Hepatocyte (in vitro differentiated cells): ENCODE measurements at regions not wholly inside any gene's neighbourhood (a gene's known extent, or its start where the extent isn't known, plus 50 kb on each side); places are given as distances from the start of the nearest gene placed in this dataset.

Experiments
- DNase-seq: peaks from one replicate; pipeline ENCODE4 v3.0.0-alpha.2; 2016; ENCODE audit warnings: low spot score
- H2AFZ ChIP-seq: fragments of 200-600 bp; sonication (generic); 2 replicates; pipeline ENCODE4 v1.6.0; 2016; ENCODE audit warnings: antibody characterized with exemption, mild to moderate bottlenecking
- H3K27ac ChIP-seq: fragments of 200-600 bp; sonication (generic); 2 replicates; pipeline ENCODE4 v1.5.1; 2016; ENCODE audit warnings: mild to moderate bottlenecking
- H3K27me3 ChIP-seq: fragments of 200-600 bp; sonication (generic); 2 replicates; pipeline ENCODE4 v1.6.1; 2016
- H3K36me3 ChIP-seq: fragments of 200-600 bp; sonication (generic); replicated peaks from 2 replicates; pipeline ENCODE4 v1.5.1; 2016; ENCODE audit warnings: low read depth; ENCODE audit not compliant: insufficient read depth
- H3K4me1 ChIP-seq: fragments of 200-600 bp; sonication (generic); 2 replicates; pipeline ENCODE4 v1.5.1; 2016; ENCODE audit warnings: mild to moderate bottlenecking, moderate library complexity; ENCODE audit not compliant: insufficient read depth
- H3K4me2 ChIP-seq: fragments of 200-600 bp; sonication (generic); 2 replicates; pipeline ENCODE4 v1.6.0; 2016
- H3K4me3 ChIP-seq: fragments of 200-600 bp; sonication (generic); 2 replicates; pipeline ENCODE4 v1.5.1; 2016; ENCODE audit warnings: mild to moderate bottlenecking
- H3K79me2 ChIP-seq: fragments of 200-600 bp; sonication (generic); 2 replicates; pipeline ENCODE4 v1.6.0; 2017; ENCODE audit warnings: mild to moderate bottlenecking
- H3K9me2 ChIP-seq: fragments of 200-600 bp; sonication (generic); replicated peaks from 2 replicates; pipeline ENCODE4 v1.6.0; 2017; ENCODE audit warnings: mild to moderate bottlenecking; ENCODE audit not compliant: insufficient read depth
- H3K9me3 ChIP-seq: fragments of 200-600 bp; sonication (generic); 2 replicates; pipeline ENCODE4 v1.5.1; 2016; ENCODE audit warnings: low read depth, mild to moderate bottlenecking
- H4K20me1 ChIP-seq: fragments of 200-600 bp; sonication (generic); 2 replicates; pipeline ENCODE4 v1.6.0; 2016; ENCODE audit warnings: mild to moderate bottlenecking; ENCODE audit not compliant: insufficient read depth, poor library complexity, severe bottlenecking
- CTCF ChIP-seq: fragments of 200-600 bp; sonication (generic); IDR thresholded peaks from 2 replicates; pipeline ENCODE4 v1.5.1; 2016; ENCODE audit warnings: antibody characterized with exemption, mild to moderate bottlenecking; ENCODE audit not compliant: poor library complexity
- EZH2 ChIP-seq: fragments of 200-600 bp; sonication (generic); IDR thresholded peaks from 2 replicates; pipeline ENCODE4 v1.6.1; 2016; ENCODE audit warnings: antibody characterized with exemption, mild to moderate bottlenecking, borderline replicate concordance
- EZH2phosphoT487 ChIP-seq: fragments of 200-600 bp; sonication (generic); IDR thresholded peaks from one replicate; pipeline ENCODE4 v1.6.1; 2018; ENCODE audit warnings: antibody characterized with exemption, mild to moderate bottlenecking, low read depth, moderate library complexity; ENCODE audit not compliant: unreplicated experiment, severe bottlenecking
- WGBS: methylation state at CpG from one replicate; pipeline ENCODE4 v1.1.6; 2016; ENCODE audit warnings: low lambda C conversion rate; ENCODE audit errors: missing lambda C conversion rate; 5-methylcytosine and 5-hydroxymethylcytosine counted together

GRCh38 chr14:42045383-42045782 lies 438.7 kb downstream of the LRFN5 start:
- WGBS, result 84% methylated on average over 3 of the region's 3 CpGs

DNA sequence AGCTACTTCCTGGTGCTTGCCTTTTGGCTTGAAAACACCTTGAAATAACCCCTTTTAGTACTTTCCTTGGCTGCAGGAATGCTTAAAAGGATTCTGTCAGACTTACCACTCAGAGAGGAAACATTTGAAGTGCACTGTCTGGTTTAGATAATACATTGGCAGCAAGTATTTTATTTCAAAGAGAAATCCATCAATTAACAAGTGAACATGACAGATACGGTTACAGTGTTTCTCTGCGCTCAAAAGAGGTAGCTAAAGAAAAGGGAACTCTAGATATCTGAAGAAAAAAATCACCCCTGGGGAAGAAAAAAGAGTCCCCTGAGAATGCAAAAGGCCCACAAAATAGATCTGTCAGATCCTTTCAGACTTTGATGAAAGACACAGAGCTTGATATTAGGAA lies 421.9 kb downstream of the LRFN5 start:
- no peaks in the 10 kb centered on the region for H4K20me1 ChIP-seq
- no peak overlapping the region for H2AFZ ChIP-seq
- H3K27ac ChIP-seq, result no peak overlapping the region
- WGBS, result 56% methylated on average over 2 of the region's 2 CpGs
- H3K27me3 ChIP-seq, result no peaks in the 10 kb centered on the region
- H3K4me2 ChIP-seq, result no peak overlapping the region
- no peak overlapping the region for H3K4me3 ChIP-seq
- no peaks in the 10 kb centered on the region for H3K9me3 ChIP-seq
- H3K4me1 ChIP-seq, result no peaks in the 10 kb centered on the region
- no peaks in the 10 kb centered on the region for H3K36me3 ChIP-seq
- no peaks in the 10 kb centered on the region for H3K79me2 ChIP-seq
- TF ChIP-seq CTCF, result no peak
- TF ChIP-seq EZH2, result no peak
- no peak for TF ChIP-seq EZH2phosphoT487
- H3K9me2 ChIP-seq, result no peaks in the 10 kb centered on the region
- no peak for DNase-seq

More at GRCh38 chr14:42045383-42045782, 438.7 kb downstream of the LRFN5 start:
- H2AFZ ChIP-seq, result no peak overlapping the region
- peaks cover 4% of the 10 kb centered on the region for H3K9me3 ChIP-seq
- H3K27ac ChIP-seq, result no peak overlapping the region
- H3K27me3 ChIP-seq, result no peaks in the 10 kb centered on the region
- H3K79me2 ChIP-seq, result no peaks in the 10 kb centered on the region
- DNase-seq, result no peak
- H4K20me1 ChIP-seq, result no peaks in the 10 kb centered on the region
- H3K4me3 ChIP-seq, result no peak overlapping the region
- TF ChIP-seq CTCF, result no peak
- no peak for TF ChIP-seq EZH2
- TF ChIP-seq EZH2phosphoT487, result no peak
- no peaks in the 10 kb centered on the region for H3K4me1 ChIP-seq
- no peak overlapping the region for H3K4me2 ChIP-seq
- no peaks in the 10 kb centered on the region for H3K9me2 ChIP-seq
- no peaks in the 10 kb centered on the region for H3K36me3 ChIP-seq

- no peaks in the 10 kb centered on the region for H4K20me1 ChIP-seq
- H3K27ac ChIP-seq, result no peak overlapping the region
- H2AFZ ChIP-seq, result no peak overlapping the region
- H3K27me3 ChIP-seq, result no peaks in the 10 kb centered on the region
- no peaks in the 10 kb centered on the region for H3K9me3 ChIP-seq
- no peak for TF ChIP-seq EZH2phosphoT487
- no peaks in the 10 kb centered on the region for H3K9me2 ChIP-seq
- H3K4me2 ChIP-seq, result no peak overlapping the region
- 73% methylated on average over 3 of the region's 3 CpGs for WGBS
- no peak for DNase-seq
- no peaks in the 10 kb centered on the region for H3K79me2 ChIP-seq
- no peak overlapping the region for H3K4me3 ChIP-seq
- H3K36me3 ChIP-seq, result no peaks in the 10 kb centered on the region
- no peaks in the 10 kb centered on the region for H3K4me1 ChIP-seq
Measured at GRCh38 chr14:42027271-42027670, 420.6 kb downstream of the LRFN5 start.

DNA sequence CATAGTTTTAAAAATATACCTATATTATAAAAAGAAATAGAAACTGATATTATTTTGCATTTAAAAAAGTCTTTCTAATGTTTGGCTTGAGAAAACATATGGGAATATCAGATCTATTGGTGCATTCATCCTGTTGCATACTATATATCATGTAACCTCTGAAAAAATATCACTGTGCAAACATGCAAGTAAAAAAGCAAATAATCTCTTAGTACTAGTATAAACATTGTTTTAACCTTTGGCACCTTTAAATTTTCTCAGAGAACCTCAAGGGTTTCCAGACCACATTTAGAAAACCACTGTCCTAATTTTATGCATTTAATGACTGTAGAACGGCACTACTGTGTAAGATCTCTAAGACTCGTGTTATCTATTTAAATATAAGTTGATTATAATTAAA lies 416.8 kb downstream of the LRFN5 start:
- TF ChIP-seq EZH2phosphoT487 (no peak), EZH2 (no peak), CTCF (no peak)
- 59% methylated on average over 2 of the region's 2 CpGs for WGBS
- Histone ChIP-seq H3K27me3 (no peaks in the 10 kb centered on the region), H2AFZ (no peak overlapping the region), H3K4me2 (no peak overlapping the region), H3K79me2 (no peaks in the 10 kb centered on the region), H3K9me3 (no peaks in the 10 kb centered on the region), H4K20me1 (no peaks in the 10 kb centered on the region), H3K4me1 (no peaks in the 10 kb centered on the region), H3K36me3 (no peaks in the 10 kb centered on the region), H3K4me3 (no peak overlapping the region), H3K27ac (no peak overlapping the region), H3K9me2 (no peaks in the 10 kb centered on the region)
- no peak for DNase-seq
